Kasumi-1 (cell line): ENCODE measurements at regions not wholly inside any gene's neighbourhood (a gene's known extent, or its start where the extent isn't known, plus 50 kb on each side); places are given as distances from the start of the nearest gene placed in this dataset.

Experiments used
- DNase-seq, 2 experiments: peaks; one replicate each; lab custom pipeline; 2025; lab: John Stamatoyannopoulos, UW

DNA sequence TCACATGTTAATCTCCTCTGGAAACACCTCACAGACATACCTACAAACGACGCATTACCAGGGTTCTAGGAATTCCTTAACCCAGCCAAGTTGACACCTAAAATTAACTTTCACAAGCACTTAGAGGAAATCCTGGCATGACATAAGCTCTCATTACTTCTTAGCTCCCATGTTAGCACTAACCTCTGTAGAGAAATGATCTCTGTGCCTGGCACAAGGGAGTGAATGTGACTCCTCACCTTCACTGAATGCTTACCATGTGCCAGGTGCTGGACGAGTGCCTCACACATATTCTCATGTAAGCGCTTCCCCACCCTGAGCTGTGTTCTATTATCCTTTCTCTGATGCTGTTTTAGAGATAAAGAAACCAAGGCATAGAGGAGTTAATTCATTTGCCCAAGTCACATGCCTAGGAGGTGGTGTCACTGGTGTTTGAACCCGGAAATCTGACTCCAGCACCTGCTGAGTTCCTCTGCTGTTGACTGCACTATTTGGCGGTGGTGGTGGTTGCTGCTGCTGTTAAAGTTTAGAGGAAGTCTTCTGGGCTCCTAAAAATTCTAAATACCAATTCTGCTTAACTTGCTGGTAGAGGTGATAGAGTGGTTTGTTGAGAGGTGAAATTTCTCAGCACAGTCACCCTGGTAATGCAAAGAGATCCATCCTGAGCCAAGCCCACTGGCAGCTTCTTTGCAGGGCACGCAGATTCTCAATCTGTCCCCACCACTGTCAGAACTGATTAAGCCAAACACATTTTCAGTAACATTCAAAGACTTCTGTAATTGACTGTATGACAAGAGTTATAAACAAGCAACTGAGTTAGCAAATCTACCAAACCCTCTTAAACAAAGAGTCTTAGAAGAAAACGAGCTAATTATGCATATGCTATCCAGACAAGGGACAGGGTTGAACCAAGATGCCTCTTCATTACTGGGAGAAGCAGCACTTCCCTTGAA lies 200.3 kb downstream of the CMPK2 start:
- DNase-seq = no peak

DNA sequence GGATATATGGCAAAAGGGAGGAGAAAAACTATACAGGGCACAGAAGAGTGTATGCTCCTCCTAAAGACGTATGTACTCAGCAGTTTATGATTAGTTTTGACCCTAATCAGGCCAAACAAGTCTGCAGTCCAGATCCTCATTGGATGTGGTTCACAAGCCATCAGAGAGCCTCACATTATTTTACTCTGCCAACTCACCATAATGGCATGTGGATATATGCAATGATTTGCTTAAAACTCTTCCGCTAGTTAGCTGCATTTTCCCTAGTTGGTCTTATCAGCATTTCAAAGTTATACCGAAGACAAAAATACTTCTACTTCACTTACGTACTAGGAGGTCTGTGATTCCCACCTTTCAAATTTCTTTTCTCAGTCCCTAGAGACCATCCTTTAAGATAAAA lies 198.4 kb downstream of the CMPK2 start:
- no peak for DNase-seq

DNA sequence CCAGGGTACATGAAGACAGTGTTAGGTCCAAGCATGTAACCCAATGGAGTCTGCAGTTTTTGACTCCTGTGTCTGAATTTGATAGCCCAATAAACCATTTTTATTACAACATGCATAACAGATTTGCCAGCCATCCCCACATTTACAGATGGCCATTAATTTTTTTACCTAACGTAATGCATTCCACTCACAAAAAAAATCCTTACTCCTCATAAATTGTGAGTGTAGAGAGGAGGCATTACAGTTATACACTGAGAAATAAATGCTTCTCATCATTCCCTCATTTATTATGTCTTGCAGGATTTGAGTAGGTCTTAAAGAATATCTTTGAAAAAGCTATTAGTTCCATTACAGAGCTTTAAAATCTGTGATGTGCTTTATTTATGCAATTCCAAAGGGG lies 193.8 kb downstream of the CMPK2 start:
- DNase-seq = no peak

GRCh38 chr2:6674381-6674780 lies 191.3 kb downstream of the CMPK2 start:
- no peak for DNase-seq

GRCh38 chr2:6675791-6676190 lies 189.9 kb downstream of the CMPK2 start:
- no peak for DNase-seq

- DNase-seq = no peak
Measured at GRCh38 chr2:6676241-6676640, 189.5 kb downstream of the CMPK2 start.

GRCh38 chr2:6676776-6677175 lies 188.9 kb downstream of the CMPK2 start:
- no peak for DNase-seq

DNA sequence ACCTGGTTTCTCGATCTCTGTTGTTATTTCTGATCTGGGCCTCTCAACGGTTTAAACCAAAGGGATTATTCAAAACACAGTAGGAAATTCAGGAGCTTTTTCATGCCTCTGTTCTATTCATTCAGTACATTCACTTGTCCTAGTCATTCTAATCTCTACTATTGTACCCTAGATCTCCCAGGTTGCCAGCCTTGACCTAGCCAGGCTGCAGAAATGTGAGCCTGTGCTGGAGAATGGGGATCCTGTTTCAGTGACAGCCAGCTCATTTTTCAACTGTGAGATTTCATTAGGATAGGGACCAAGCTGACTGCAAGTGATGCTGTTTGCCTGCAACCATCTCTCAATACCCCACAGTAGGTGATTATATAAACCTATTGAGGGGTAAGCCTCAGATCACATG lies 186.2 kb downstream of the CMPK2 start:
- DNase-seq = no peak

- no peak for DNase-seq
Measured at GRCh38 chr2:6683516-6683915, 182.2 kb downstream of the CMPK2 start.

GRCh38 chr2:6685447-6685846 lies 180.3 kb downstream of the CMPK2 start:
- no peak for DNase-seq

- no peak for DNase-seq
Measured at GRCh38 chr2:6692056-6692455, 173.7 kb downstream of the CMPK2 start.

GRCh38 chr2:6692819-6693218 lies 172.9 kb downstream of the CMPK2 start:
- DNase-seq = no peak

GRCh38 chr2:6694555-6694954 lies 171.2 kb downstream of the CMPK2 start:
- no peak for DNase-seq

DNA sequence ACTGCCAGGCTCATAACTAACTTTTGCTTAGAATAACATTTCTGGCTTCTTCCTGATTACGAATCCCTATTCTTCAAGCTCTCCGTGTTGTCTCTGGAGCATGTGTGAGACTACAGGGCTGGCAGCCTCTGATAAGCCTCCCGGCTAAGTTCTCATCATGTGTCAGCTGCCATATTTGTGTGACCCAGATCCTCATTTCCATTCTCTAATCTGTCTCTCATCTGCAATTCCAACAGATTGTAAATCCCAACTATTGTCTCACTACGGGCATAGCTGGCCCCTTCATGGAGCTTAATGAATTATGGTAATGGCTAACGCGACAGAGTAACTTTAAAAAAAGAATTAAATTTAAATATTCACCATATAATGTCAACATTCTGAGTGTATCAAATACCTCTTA lies 165.4 kb downstream of the CMPK2 start:
- no peak for DNase-seq

- DNase-seq = no peak
Measured at GRCh38 chr2:6704077-6704476, 161.6 kb downstream of the CMPK2 start.

DNA sequence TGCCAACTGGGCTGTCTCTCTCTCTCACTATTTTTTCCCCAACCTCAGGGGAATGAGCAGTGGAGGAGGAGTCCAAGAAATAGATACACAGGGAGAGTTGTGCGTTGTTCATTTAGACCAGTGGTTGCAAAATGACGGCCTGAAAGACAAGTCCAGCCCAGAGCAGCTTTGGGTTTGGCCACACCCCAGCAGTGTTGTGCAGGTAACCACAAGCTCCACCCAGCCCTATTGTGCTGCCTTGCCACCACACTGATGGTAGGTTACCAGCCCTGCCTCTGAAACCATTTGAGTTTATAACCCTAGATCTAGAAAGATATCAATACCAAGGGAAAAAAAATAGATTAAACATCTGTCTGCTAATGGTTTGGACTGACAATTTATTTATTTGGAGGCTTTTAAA lies 144.3 kb downstream of the CMPK2 start:
- no peak for DNase-seq

GRCh38 chr2:6722574-6722973 lies 143.1 kb downstream of the CMPK2 start:
- DNase-seq = no peak

DNA sequence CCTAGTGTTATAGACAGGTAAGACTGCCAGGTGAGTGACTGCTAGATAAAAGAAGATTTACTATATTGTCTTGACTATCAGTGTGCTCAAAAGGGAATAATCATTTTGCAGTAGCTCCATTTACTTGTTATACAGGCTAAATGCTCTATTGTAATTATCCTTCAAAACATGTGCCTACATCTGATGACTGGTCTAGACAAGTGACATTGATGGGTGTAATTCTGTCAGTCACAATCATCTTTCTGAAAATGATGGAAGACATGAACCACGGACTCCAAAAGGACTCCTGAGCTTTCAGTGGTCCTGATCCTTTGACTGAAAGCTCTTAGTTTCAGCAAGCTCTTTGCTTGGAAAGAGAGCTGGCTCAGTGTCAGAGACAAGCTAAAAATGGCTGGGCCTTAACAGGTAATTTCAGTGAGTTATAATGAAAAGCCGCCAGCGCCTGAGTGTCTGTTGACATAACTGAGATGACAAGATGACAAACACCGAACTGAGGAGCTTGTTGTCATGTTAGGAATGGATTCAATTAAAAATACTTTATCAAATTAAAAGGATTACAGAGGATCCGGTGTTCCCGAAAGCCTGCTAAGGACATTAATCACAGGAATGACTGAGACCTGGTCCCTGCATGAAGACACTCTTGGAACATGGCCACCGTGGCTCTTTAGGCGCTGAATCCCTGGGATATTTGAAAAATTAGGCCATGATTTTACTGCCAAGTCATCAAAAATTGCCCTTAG lies 141.7 kb downstream of the CMPK2 start:
- no peak for DNase-seq

DNA sequence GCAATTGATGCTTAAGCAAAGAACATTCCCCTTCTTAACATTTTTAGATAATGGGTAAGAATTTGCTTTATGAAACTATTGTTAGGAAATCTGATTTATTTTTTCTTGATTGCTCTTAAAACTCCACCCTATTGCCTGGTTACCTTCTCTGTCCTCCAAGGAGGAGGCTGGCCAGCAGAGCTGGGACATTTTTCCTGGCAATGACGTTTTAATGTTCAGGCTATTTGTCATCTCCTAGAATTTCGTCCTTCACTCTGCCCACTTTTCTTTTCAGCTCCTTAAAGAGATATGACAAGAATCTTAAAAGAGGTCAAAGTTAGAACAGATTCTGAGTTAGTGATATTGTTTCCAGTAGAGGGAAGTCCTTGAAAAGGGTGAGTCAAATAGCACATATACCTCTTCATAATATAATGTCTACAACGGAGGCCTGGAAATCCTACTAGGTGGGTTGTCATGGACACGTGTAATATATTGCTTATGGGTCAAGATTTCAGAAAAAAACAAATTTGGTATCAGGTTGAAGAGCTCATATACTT lies 141.0 kb downstream of the CMPK2 start:
- DNase-seq = no peak

DNA sequence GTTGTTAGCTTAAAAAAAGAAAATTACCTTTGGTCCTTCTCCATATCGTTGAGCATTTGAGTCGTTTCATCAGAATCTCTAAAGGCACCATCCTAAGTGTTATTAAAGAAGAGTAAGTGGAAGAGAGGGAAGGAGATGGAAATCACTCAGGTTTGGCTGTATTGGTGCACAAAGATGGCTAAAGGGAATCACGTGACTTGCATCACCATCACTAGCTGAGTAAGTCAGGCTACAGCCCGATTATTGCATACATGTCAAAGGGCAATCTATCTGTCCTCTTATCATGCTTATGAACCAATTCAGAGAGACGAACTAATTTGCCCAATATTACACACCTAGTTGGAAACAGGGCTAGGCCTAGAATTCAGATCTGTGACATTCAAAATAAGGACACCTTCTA lies 137.6 kb downstream of the CMPK2 start:
- no peak for DNase-seq

GRCh38 chr2:6730003-6730402 lies 135.7 kb downstream of the CMPK2 start:
- no peak for DNase-seq

GRCh38 chr2:6730649-6731532 lies 134.8 kb downstream of the CMPK2 start:
- no peak for DNase-seq
